HG03565 (cell line): ENCODE measurements at regions not wholly inside any gene's neighbourhood (a gene's known extent, or its start where the extent isn't known, plus 50 kb on each side); places are given as distances from the start of the nearest gene placed in this dataset.
"Not testable (repeated sequence)": the region's sequence is repeated elsewhere in the genome, so short reads cannot be mapped to it uniquely, and the experiment has no call there.

Experiments
- ATAC-seq: cut with Tn5 transposase; IDR thresholded peaks from one replicate; pipeline ENCODE4 v1.9.1; 2021; ENCODE audit warnings: mild to moderate bottlenecking, moderate library complexity; ENCODE audit not compliant: unreplicated experiment

- no peak for ATAC-seq
These were observed 432.7 kb upstream of the ALCAM start for GRCh38 chr3:104933972-104934371.

GRCh38 chr3:104935613-104936012 is 431.1 kb upstream of the ALCAM start:
- no peak for ATAC-seq

- no peak for ATAC-seq
These were observed 427.5 kb upstream of the ALCAM start for GRCh38 chr3:104939196-104939595.

DNA sequence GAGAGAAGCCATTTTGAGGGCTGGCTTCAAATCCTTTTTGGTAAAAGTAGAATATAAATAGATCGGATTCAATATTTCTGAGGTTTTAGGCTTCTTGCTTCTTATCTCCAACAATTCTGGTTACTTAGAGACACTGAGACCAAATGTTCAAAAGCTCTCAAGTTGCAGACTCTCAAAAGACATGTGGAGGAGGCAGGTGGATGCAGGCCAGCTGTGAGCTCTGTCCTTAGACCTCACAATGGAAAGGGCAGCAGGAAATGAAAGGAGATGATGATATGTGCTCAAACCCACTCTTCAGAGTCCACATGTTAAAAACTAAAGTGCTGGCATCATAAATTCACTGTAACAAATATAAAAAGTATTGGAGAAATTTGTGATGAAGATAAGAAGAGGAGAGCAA is 424.9 kb upstream of the ALCAM start:
- no peak for ATAC-seq

DNA sequence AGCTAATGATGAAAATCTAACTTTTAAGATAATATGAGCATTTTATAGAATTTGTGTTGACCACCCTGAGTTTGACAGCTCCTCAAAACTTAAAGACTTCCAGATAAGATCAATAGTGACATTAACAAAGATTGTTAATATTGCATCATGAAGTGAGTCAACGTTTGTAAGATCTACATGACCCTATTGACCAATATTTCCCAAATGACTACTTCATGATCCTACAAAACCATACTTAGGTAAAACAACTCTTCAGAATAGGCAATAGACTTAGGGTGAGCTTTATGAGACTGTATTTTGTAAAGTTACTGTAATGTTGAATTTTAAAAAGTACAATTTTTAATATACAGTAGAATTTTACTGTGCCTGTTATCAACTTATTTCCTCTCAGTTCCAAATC is 422.7 kb upstream of the ALCAM start:
- no peak for ATAC-seq

GRCh38 chr3:104947943-104948342 is 418.8 kb upstream of the ALCAM start:
- ATAC-seq = no peak

- not testable (repeated sequence) for ATAC-seq
These were observed 416.9 kb upstream of the ALCAM start for GRCh38 chr3:104949810-104950209.

GRCh38 chr3:104951426-104951825 is 415.3 kb upstream of the ALCAM start:
- ATAC-seq = no peak

DNA sequence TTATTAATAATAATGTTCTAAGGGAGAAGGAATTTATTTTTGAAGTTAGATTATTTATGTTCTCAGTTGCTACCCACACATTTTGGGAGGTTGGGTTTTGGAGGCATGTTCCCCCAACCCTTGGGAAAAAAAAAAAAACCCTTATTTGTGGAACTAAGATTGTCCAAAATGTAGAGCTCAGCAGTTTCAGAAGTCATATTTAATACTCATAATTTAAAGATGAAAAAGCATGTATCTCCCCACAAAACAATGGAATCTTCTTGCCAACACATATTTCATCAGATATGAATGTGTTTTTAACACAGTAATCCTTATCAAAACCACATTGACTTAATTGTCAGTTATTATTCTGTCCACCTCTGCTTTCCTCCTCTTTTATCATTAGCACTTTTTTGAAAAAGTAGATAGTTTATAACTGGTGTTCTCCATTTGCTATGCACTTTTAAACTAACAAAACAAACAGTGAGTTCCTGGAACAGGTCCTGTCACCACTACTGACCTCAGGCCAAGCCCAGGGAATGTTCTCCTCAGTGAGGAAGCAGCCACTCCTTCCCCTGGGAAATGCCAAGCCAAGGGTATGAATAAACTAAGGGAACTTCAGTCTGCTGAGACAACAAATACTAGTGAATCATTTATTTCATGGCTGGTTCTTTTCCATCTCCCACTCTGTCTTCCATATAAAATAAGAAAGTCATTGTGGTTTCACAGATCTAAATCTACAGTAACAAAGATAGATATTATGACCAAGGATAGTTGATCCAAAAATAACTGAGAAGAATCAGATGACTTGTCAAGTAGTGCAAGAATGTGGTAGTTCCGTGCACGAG is 414.4 kb upstream of the ALCAM start:
- ATAC-seq = no peak

GRCh38 chr3:104956620-104957345 is 409.9 kb upstream of the ALCAM start:
- ATAC-seq = no peak

DNA sequence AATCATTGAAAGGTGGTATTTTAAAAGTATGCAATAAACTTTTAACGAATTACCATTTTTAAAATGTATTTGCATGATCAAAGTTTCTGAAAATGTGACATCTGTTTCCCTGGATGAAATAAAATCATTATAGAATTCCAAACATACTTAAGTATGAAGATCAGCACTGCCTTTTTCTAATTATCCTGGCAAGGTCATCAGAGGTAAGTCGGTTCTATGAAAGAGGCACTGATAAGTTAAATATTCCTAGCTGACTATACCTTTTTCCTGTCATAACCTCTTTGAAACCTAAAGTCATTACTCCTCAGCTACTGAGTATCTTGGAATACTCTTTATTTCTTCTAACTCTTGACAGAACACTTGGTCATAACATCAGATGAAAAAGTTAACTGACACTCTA is 406.1 kb upstream of the ALCAM start:
- no peak for ATAC-seq

DNA sequence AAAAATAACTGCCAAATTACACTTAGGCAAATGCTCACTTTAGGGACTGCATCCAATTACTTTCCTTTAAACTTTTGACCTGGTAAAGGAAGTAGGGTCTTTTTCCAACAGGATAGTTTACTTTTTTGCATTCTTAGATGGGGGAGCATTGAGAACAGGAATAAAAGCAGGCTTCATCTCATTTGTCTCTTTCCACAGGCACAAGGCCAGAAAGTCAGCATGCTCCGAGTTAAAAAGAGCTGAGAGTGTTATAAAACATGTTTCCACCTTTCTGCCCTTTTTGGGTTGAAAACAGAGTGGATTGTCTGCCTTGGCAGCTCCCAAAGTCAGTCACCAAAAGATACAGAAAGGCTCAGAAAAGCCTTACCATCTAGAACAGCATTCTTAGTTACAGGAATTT is 404.9 kb upstream of the ALCAM start:
- no peak for ATAC-seq

DNA sequence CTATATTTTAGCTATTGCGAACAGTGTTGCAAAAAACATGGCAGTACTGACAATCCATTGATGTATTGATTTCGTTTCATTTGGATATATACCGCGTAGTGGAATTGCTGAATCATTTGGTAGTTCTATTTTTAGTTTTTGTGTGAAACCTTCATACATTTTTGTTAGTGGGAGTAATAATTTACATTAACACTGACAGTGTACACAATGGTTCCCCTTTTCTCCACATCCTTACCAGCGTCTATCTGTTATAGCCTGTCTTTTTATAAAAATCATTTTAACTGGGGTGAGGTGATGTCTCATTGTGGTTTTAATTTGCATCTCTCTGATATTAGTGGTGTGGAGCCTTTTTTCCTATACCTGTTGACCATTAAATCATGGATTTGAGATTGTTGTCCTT is 392.4 kb upstream of the ALCAM start:
- ATAC-seq = no peak

DNA sequence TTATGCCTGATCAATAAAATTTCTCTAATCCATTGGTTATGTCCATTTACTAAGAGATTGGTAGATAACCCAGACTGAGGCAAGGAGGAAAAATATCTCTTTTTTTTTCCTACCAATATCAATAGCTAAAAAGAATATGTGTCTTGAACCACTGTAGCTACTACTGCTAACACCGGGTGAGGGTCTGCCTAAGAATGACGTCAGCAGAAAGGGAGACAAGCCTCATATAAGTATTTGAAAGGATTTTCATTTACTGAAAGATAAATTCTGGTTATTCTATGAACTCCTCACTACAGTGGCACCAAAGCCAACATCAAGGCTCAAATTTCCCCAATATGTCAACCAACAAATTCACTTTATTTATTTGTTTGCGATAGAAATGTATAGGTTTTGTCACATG is 389.0 kb upstream of the ALCAM start:
- ATAC-seq = no peak

DNA sequence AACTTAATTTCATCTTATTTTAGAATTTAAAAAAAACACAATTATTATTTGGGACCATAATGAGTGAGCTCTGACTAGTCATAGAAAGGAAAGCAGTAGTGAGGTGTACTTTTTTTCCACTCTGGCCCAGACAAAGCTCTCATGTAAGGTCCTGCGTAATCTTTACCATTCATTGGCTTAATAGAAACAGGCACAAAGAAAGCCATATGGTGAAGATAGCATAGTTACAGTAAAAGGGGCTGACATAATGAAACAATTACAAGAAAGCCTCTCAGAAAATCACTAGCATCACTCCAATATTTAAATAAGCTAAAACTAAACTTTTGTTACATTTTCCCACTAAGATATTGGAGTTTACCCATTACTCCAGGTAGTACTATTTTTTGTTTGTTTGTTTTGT is 384.6 kb upstream of the ALCAM start:
- no peak for ATAC-seq

DNA sequence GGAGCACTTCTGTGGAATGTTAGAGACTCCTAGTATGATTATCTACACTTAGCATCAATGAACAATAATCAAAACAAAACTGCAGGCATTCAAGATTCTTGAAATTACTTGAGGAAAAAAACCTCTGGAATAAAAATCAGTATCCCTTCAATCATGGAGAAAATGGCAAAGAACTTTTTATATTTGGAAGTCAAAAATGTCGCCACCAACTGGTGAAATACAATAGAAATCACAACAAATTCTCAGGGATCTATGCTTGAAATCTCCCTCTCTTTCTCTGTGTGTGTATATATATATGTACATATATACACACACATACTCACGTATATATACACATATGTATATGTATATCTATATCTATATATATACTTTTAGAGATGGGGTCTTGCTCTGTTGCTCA is 378.9 kb upstream of the ALCAM start:
- ATAC-seq = no peak

- no peak for ATAC-seq
These were observed 378.2 kb upstream of the ALCAM start for GRCh38 chr3:104988496-104988895.

DNA sequence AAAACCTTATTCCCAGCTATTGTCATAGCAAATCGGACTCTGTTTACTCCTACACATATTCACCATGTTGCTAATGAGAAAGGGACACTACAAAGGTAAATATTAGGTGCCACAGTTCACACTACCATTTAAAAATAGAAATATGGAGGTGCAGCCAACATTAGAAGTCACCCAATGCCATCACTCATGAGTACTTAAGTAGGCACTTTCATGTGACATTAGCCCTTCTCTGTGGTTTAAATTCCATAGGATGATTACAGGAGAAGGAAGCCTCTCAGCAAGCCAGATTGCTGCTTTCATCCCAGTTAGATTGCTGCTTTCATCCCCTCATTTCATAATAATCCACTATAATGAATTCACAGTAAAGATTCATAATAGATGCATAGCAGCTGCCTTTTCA is 376.8 kb upstream of the ALCAM start:
- ATAC-seq = no peak

GRCh38 chr3:104990758-104991157 is 376.0 kb upstream of the ALCAM start:
- ATAC-seq = no peak

DNA sequence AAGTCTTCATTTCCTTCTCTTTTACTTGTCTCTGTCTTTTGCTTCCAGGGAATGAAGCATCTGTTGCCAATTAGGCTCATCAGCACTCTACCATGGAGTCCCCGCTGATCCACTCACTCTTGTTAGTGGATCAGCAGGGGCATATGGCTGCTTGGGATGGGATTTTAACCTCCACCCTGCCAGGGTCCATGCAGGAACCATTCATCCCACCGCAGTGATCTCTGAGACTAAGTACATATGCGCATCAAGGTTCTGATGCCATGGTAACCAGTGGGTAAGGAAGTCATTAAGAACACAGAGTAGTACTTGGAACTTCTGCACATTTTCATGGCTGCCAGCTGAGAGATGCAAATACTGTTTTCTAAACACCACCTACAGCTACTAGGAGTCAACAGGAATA is 374.0 kb upstream of the ALCAM start:
- no peak for ATAC-seq

DNA sequence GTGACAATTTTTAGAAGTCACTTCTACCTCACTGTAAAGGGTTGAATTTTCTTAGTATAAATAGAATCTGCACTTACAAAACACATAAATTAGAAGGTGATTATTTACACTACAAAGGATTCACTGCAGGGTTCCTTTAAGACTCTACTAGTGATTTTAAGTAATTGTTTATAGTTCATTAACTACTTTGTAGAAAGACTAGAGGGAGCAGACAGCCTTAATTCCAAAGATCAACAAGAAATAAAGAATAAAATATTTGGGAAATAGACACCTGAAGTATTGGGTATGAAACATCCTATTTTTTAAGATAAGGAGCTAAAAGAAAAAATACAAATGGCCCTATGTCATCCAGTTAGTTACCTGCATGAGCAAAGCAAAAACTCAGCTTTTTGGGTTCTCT is 360.5 kb upstream of the ALCAM start:
- ATAC-seq = no peak

DNA sequence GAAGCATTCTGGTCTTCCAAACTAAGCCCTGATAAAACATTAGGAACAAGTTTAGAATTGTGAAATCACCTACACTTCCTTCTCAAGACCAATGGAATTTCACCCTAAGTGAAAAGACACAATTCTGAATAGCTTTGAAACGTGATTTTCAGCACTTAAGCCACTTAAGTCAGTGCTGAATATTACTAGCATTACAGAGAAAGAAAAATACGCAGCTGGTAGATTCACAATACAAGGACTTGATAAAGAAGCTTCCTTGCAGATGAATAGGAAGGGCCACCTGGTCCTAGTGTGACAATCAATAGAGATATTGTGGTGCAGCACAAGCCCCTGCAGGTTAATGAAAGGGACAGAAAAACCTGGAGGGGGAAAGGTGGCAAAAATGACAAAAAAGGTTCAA is 353.1 kb upstream of the ALCAM start:
- no peak for ATAC-seq
